Cardiac fibroblast (primary cell): ENCODE measurements at regions not wholly inside any gene's neighbourhood (a gene's known extent, or its start where the extent isn't known, plus 50 kb on each side); places are given as distances from the start of the nearest gene placed in this dataset.
A peak's percentile ranks its signal among the peaks of the same experiment; 100 is the strongest.

Experiments used
- DNase-seq, 2 donors: peaks; one replicate each; pipeline versions ENCODE4 v3.0.0 to v3.0.0-alpha.2; 2010; ENCODE audit warnings: low read depth in 2 of 2
- H3K4me3 ChIP-seq, 2 donors: replicated peaks in 1 of 2; 1 replicate in 1 of 2; 2 replicates in 1 of 2; pipeline ENCODE4 v1.5.1; 2011; ENCODE audit warnings: low read depth in 2 of 2, low read length in 2 of 2, mild to moderate bottlenecking in 2 of 2, moderate library complexity in 1 of 2
- CTCF ChIP-seq: IDR thresholded peaks from one replicate; pipeline ENCODE4 v1.5.1; 2011; ENCODE audit warnings: low read depth, mild to moderate bottlenecking, low read length, inconsistent platforms

DNA sequence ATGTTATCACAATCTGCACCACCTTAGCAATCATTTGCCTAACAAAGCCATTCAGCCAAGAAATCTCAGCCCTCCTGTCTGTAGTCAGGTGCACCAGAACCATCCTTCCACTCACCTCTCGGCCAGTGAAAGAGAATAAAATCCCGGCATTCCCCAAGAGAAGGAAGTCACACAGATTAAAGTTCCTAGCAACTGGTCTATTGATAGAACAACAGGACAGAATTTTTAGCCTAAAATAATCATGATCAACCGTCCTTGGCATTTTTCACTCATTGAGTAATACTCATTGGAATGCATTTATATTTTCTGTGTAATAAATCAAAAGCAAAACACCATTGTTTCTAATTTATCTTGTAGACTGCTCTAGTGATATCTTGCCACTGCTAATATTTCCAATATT is 85.7 kb upstream of the CDH4 start:
- no peak for TF ChIP-seq CTCF
- H3K4me3 ChIP-seq = no peak overlapping the region
- DNase-seq = peak in 1 of 2 donors; percentile 57

DNA sequence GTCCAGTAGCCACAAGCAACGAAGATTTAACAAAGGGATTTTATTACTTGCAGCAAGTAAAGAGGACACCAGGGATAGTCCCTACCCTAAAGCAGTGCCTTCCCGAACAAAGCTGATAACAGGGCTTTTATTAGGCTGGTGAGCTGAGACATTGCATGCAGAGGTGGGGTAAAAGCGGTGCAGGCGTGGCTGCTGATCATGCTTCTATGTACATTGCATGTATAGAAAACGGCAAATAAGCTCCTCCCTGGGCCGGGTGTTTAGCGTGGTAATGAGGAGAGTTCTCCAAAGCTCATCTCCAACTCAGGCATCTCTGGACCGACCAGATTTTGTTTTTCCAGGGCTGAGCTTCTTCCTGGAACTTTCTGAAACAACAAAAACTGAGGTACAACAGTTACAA is 83.5 kb upstream of the CDH4 start:
- no peak for DNase-seq
- no peak for TF ChIP-seq CTCF
- H3K4me3 ChIP-seq = no peak overlapping the region

GRCh38 chr20:61169874-61170273 is 82.2 kb upstream of the CDH4 start:
- no peak overlapping the region for H3K4me3 ChIP-seq
- no peak for TF ChIP-seq CTCF
- no peak for DNase-seq

DNA sequence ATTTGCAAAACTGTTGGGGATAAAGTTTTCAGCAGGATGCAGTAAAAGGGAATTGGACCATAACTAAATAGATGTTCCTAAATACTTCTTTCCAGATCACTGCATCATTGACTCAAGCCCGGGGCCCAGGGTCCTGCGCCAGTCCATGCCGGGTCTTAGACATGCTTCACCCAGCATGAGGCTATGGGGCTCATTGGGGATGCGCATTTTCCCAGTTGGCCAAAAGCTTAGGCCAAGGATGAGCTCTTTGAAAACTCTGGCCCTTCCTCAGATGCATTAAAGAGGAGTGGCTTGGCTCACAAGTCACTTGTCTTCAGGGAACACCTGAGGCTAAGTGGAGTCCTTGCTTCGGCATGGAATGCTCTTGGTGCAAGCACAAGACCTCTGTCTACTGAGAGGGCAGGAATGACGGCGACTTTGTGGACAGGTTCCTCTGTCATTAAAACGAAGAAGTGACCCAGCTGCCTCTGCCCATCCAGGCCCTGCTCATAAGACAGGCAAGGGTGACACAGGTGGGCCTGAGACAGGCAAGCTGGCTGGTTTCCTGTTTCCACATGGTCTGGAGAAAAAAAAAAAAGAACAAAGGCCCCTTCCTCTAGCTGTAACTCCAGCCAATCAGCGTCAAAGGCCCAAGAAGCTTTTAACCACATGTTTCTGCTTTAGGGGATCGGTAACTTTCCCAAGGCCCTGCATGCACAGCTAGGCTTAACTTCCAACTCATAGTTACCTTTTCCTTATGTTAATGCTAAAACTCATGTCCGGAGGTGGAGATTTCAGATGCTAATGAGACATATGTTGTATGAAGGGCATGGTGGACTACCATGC is 81.4 kb upstream of the CDH4 start:
- DNase-seq = no peak
- no peak overlapping the region for H3K4me3 ChIP-seq
- no peak for TF ChIP-seq CTCF

DNA sequence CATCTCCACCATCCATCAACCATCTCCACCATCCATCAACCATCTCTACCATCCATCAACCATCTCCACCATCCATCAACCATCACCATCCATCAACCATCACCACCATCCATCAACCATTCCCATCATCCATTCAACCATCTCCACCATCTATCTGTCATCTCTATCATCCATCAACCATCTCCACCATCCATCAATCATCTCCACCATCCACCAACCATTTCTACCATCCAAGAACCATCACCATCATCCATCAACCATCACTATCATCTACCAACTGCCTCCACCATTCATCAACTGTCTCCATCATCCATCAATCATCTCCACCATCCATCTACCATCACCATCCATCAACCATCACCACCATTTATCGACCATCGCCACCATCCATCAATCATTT is 78.8 kb upstream of the CDH4 start:
- TF ChIP-seq CTCF = no peak
- H3K4me3 ChIP-seq = no peak overlapping the region
- DNase-seq = no peak

DNA sequence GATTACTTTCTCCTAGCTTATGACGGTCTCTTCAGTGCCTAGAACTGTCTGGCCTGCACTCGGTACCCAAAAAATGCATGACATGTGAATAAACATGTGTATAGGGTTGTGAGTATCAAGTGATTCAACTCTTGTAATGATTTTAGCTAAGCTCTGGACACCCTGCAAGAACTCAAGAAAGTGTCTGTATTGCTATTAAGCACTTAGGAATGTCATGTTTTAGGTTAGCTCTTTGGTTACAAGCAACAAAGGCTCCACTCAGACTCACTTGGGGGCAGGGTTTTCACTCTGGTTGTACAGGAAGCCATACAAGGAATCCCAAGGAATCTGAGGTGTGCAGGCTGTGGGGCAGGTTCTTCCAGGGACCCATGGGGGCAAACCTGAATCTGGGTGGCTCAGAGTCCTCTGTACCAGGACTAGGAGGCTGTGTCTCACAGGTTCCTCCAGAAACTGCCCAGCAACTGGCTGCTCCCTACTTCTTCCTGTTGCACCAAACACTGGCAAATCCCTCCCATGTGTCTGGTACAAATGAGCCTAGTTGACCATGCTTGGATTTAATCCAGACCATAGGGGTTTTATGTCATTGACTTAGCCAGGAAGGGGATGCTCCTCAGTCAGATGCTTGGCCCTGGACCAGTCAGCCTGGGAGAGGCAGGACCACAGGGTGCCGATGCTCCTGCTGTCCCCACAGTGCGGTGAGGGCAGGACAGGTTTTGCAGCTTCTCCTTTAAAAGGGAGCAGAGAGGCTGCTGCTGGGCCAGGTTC is 77.9 kb upstream of the CDH4 start:
- TF ChIP-seq CTCF = no peak
- no peak overlapping the region for H3K4me3 ChIP-seq
- DNase-seq = no peak
